ENCODE measurements at regions not wholly inside any gene's neighbourhood (a gene's known extent, or its start where the extent isn't known, plus 50 kb on each side); places are given as distances from the start of the nearest gene placed in this dataset.

DNA sequence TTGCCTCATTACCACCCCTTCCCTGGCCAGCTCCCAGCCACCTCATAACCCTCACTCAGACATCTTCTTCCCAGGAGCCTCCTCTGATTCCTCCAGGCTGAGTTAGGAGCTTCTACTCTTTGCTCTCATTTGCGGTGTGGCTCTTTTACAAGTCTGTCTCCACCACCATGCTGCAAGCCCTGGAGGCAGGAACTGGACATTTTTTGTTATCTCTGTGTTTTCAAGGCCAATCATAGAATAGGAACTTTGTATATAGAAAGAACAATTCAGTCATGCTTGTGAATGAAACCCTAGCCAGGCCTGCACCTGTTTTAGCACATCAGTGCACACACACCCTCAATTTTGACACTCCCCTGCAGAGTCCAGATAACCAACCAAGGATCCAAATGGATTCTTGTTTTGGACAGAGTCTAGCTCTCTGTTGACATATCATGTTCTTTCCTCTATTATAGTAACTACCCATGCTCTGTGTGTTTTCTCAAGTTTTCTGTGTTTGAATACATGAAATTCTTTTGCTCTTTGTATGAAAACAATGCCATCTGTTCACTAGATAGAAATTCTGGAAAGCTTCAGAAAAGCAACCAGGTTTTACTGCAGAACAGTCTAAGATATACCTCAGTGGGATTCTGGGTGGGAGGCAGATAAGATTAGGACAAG, 60.9 kb upstream of the ZNF648 start:
- DNase-seq (ENCODE audit: low read depth), result no peak

DNA sequence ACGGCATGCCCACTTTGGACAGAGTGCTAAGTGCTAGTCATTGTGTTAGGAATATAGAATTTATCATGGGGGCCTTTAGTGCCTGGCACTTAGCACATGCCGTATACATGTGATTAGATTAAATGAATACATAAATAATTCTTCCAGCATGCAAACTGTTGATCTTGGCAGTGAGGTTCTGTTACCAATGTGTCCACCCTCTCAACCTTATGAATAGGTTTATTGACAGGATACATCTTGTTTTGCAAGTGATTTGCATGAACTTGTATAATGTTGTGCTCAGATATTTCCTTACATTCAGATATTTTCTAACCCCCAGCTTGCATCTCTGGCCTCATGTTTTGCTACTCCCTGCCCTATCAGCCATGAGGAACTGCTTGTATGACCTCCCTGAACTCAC, 60.3 kb upstream of the ZNF648 start:
- DNase-seq (ENCODE audit: low read depth), result no peak

DNA sequence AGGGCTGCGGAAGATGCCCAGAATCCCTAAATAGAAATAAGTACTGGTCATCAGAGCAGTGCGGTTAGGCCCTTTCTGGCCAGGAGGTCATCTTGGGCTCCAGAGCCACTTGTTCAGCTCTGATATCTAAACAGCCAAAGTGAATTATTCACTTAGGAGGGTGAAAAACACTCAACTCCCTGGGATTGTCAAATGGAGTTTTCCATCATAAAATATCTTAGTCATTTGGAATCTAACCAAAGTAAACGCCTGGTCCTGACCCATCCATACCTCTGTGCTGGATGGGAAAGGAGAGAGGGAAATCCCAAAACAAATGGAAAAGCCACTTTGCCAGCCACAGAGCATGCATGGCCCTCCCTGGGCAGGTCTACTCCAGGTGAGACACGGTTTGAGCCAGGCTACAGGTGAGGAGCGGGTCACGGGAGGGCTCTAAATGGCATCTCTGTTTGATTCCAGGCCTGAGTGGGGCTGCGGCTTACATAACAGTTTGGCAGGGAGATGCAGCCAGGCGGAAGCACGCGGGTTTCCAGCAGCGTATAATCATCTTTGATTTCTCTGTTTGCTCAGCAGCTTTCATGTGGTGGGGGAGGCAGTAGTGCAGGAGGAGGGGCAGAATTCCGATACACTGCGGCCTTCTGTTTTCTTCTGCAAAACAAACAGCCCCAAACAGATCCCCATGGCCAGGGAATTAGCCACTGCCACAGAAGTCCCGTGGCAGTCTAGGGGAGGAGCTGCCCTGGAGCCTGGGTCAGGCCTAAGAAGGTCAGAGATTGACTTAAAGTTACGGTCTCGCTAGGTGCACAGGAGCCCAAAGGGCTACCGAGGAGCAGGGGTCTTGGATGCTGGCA, 59.1 kb upstream of the ZNF648 start:
- DNase-seq (ENCODE audit: low read depth), result no peak

DNA sequence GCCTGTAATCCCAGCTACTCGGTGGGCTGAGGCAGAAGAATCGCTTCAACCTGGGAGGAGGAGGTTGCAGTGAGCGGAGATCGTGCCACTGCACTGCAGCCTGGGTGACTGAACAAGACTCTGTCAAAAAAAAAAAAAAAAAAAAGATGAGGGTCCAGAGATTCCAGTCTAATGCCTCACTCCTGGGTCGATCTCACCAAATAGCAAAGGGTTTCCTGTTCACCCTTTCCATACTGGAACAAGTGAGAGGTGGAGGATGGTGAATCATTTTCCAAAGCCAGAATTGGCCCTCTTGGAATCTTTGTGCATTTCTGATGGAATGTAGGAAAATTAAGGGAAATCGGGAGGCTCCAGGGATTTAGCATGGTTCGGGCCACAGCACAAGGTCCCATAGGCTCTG, 58.1 kb upstream of the ZNF648 start:
- DNase-seq (ENCODE audit: low read depth), result no peak

DNA sequence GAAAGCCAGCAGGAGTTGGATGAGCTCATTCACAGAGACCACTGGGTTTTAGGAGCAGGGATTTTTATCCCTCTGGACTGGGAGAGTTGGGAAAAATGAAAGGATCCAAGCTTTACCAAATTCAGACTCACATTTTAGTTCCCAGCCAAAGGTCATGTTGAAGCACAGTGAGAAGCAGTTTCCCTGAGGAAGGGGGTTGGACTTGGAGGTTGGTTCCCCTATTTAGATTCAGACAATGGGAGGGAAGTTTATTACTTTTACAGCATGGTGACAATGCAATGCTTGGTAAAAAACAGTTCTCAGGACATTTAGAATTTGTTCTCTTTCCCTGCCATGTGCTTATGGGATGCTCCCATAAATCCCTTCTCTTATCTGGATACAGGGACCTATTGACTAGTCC, 57.3 kb upstream of the ZNF648 start:
- DNase-seq (ENCODE audit: low read depth), result no peak

DNA sequence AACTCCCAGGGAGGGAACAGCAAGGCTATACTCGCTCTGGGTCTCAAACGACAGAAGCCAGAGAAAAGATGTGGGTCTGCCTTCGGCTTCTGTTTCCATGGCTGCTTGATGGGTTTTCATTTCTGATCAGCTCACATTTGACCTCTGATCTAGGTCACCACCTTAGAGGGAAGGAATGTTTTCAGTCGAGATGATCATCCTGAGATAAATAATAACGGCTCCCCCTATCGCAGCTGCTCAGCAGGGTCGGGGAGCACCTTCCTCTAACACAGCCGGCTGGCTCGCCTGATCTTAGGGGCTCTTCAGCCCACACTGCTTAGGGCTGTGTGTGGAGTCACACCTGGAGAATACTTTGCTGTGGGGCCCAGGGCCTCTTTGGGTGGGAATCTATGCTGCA, 53.1 kb upstream of the ZNF648 start:
- no peak for DNase-seq (ENCODE audit: low read depth)

DNA sequence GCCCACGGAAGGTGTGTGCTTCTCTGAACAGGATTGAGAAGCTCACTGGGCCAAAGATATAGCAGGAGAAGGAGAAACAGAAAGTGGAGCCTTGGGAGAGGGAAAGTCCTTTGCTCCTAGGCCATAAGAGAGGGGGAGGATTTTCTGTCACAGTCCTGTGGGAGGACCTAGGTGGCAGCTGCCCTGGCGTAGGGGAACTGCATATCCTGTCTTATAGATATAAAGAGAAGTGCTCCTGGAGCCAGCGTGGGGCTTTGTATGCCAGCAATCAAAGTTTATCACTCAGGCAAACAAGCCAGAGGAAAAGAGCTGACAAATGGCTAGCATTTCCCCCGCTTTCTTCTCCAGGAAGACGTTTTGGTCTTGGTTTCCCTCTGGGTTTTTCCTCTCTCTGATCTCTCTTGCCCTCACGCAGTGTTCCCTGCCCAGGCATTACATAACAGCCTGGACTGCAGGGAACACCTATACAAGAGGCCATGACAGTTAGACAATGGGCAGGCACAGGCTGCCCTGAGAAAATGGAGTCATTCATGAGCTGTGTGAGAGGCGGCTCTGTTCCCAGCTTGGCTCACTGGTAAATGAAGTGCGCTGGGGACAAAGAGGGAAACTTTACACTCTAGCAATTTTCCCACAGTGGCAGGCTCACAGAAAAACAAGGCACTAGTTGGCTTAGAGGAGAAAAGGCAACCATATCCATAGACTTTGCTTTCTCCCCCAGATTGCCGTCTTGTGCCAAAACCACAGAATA, 52.5 kb upstream of the ZNF648 start:
- no peak for DNase-seq (ENCODE audit: low read depth)

DNA sequence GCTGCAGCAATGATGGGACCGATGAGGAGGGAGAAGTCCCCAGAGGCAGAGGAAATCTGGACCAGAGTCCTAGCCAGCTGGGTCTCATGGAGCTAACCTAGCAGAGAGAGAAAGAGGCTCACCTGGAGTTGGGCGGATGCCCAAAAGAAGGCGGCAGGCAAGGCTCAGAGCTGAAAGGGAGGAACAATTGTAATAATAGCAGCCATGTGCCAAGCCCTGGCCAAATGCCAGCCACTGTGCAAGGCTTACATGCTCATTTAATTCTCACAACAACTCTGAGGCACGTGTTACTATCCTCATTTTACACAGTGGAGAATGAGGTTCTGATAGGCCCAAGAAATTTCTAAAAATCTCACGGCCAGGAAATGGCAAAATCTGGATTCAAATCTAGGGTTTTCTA, 50.0 kb upstream of the ZNF648 start:
- no peak for DNase-seq (ENCODE audit: low read depth)
